NCI-H1105 (cell line): ENCODE measurements at regions not wholly inside any gene's neighbourhood (a gene's known extent, or its start where the extent isn't known, plus 50 kb on each side); places are given as distances from the start of the nearest gene placed in this dataset.
"Not testable (repeated sequence)": the region's sequence is repeated elsewhere in the genome, so short reads cannot be mapped to it uniquely, and the experiment has no call there.

Source experiments
- DNase-seq: peaks from one replicate; lab custom pipeline; 2025; lab: John Stamatoyannopoulos, UW

- DNase-seq: not testable (repeated sequence)
These were observed 112.5 kb upstream of the LPCAT1 start for GRCh38 chr5:1636208-1636770.

- DNase-seq: not testable (repeated sequence)
These were observed 111.7 kb upstream of the LPCAT1 start for GRCh38 chr5:1635477-1635876.

GRCh38 chr5:1634337-1634661, 110.5 kb upstream of the LPCAT1 start:
- no peak for DNase-seq

- peak; percentile 86 for DNase-seq
These were observed 110.0 kb upstream of the LPCAT1 start for GRCh38 chr5:1633605-1634336.

- not testable (repeated sequence) for DNase-seq
These were observed 107.2 kb upstream of the LPCAT1 start for GRCh38 chr5:1631004-1631403.

- not testable (repeated sequence) for DNase-seq
These were observed 102.6 kb upstream of the LPCAT1 start for GRCh38 chr5:1626397-1626796.

- not testable (repeated sequence) for DNase-seq
These were observed 95.8 kb upstream of the LPCAT1 start for GRCh38 chr5:1619531-1619930.

GRCh38 chr5:1618296-1618865, 94.6 kb upstream of the LPCAT1 start:
- DNase-seq: not testable (repeated sequence)

- DNase-seq: not testable (repeated sequence)
These were observed 93.5 kb upstream of the LPCAT1 start for GRCh38 chr5:1617236-1617755.

GRCh38 chr5:1613515-1613914, 89.8 kb upstream of the LPCAT1 start:
- DNase-seq: not testable (repeated sequence)

- not testable (repeated sequence) for DNase-seq
These were observed 86.8 kb upstream of the LPCAT1 start for GRCh38 chr5:1610526-1610925.

GRCh38 chr5:1609111-1609510, 85.4 kb upstream of the LPCAT1 start:
- DNase-seq: not testable (repeated sequence)

GRCh38 chr5:1608336-1608735, 84.6 kb upstream of the LPCAT1 start:
- DNase-seq: not testable (repeated sequence)

- not testable (repeated sequence) for DNase-seq
These were observed 83.2 kb upstream of the LPCAT1 start for GRCh38 chr5:1606951-1607350.

GRCh38 chr5:1603916-1604315, 80.2 kb upstream of the LPCAT1 start:
- DNase-seq: peak; percentile 87

- peak; percentile 21 for DNase-seq
These were observed 77.8 kb upstream of the LPCAT1 start for GRCh38 chr5:1601565-1601964.

- not testable (repeated sequence) for DNase-seq
These were observed 75.4 kb upstream of the LPCAT1 start for GRCh38 chr5:1598950-1599737.

- not testable (repeated sequence) for DNase-seq
These were observed 73.3 kb upstream of the LPCAT1 start for GRCh38 chr5:1597093-1597473.

- DNase-seq: not testable (repeated sequence)
These were observed 72.8 kb upstream of the LPCAT1 start for GRCh38 chr5:1596462-1597092.

GRCh38 chr5:1594357-1595106, 70.8 kb upstream of the LPCAT1 start:
- no peak for DNase-seq

GRCh38 chr5:1593903-1594356, 70.2 kb upstream of the LPCAT1 start:
- no peak for DNase-seq
